Activated CD4-positive, alpha-beta T cell treated with anti-CD3 and anti-CD28 coated beads, Interleukin-2, amount 50 U/mL, for 1 hour (primary cell): ENCODE measurements at regions not wholly inside any gene's neighbourhood (a gene's known extent, or its start where the extent isn't known, plus 50 kb on each side); places are given as distances from the start of the nearest gene placed in this dataset.
"Not testable (repeated sequence)": the region's sequence is repeated elsewhere in the genome, so short reads cannot be mapped to it uniquely, and the experiment has no call there.

Experiments
- DNase-seq: peaks from one replicate; pipeline ENCODE4 v3.0.0-alpha.2; 2020

DNA sequence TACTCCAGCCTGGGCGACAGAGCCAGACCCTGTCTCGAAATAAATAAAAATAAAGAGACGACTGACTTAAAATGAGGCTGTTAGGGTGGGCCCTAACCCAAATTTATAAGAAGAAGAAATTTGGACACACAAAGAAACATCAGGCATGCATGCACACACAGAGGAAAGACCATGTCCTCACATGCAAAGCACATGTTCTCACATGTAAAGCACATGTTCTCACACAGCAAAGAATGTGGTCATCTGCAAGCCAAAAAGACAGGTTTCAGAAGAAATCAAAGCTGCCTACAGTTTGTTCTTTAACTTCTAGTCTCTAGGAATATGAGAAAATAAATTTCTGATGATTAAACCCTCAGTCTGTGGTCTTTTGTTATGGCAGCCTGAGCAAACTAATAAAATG is 132.3 kb upstream of the CRIM1 start:
- no peak for DNase-seq

DNA sequence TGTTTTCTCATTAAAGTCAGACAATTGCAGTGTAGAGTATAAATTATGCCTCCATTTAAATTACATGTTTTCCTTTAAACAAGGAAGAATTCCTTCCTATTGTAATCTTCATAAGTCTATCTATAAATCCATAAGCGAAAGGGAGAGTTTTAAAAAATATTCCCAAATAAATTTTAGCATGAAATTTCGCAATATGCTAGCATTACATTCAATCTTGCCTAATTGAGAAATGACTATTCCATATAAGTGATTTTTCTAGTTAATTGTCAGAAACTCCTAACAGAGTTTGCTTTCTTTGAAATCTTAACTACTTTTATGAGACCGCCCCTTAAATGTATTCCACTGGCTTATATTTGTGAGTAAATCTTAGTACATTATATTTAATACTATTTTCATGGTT is 133.1 kb upstream of the CRIM1 start:
- DNase-seq, result no peak

DNA sequence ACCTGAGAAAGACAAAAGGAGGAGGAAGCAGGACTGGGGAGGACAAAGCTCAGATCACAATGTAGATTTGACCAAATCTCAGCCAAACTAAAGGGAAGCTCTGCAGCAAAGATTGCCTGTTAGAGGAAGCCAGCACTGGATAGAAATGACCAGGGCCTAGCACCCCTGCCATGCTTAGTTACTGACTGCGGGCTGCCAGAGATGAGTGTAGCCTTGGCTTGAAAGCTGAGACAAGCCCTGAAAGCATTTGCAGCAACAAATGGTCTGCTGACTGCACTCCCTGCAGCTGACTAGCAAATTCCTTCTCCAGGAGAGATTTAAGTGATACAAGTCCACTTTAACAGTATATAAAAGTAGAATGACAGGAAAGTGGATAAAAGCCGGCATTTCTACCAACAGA is 140.9 kb upstream of the CRIM1 start:
- no peak for DNase-seq

DNA sequence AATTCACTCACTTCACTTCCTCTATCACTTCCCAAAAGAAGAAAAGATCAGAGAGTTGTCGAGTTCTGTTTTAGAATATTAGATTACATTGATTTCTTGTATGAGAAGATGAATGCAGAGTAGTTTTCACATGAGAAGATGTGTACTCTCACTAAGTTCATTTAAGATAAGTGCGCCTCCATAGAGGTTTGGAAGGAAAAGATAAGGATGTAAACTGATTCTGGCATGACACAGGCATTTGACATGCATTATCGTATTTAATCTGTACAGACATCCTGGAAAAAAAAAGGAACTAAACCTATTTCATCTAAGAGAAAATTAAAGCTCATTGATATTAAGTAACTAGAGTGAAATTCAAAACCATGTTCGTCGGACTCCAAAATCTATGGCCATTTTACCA is 152.2 kb upstream of the CRIM1 start:
- no peak for DNase-seq

DNA sequence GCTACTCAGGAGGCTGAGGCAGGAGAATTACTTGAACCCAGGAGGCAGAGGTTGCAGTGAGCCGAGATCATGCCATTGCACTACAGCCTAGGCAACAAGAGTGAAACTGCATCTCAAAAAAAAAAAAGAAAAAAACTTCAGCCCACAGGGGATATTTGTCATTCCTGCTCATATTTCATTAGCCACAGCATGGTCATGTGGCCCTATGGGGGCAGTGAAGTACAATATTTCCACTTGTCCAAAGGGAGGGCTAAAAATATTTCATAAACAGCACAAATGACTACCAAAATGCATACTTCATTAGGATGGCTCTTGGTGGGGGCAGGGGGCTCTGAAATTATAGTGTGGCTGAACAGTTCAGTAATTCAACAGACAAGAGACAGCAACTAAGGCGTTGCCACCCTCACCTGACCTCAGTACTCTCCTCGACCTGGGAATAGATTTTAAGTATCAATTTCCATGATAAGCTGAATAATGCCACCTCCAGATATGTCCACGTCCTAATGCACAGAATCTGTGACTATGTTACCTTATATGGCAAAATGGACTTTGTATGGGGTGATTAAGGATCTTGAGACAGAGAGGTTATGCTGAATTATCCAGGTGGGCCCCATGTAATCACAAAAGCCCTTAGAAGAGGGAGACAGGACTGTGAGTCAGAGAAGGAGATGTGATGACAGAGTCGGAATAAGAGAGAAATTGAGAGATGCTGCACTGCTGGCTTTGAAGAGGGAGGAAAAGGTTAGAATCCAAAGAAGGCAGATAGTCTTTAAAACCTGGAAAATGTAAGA is 158.2 kb upstream of the CRIM1 start:
- DNase-seq, result no peak

DNA sequence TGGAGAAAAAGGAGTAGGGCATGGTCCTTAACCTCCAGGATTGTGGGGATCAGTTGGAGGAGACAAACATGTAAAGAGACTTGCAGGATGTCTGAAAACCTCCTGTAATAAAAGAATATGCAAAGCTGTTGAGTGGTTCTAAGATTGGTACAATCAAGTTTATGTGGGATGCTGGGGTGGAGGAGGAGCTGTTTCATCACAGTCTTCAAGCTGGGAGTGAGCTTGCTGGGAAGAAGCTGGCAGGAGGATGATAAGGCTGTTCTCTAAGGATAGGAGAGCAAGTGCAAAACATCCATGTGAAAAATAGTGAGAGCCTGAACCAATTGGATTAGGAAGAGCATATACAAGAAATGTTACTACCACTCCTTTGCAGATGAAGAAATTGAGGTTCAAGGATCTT is 161.9 kb upstream of the CRIM1 start:
- DNase-seq, result no peak

DNA sequence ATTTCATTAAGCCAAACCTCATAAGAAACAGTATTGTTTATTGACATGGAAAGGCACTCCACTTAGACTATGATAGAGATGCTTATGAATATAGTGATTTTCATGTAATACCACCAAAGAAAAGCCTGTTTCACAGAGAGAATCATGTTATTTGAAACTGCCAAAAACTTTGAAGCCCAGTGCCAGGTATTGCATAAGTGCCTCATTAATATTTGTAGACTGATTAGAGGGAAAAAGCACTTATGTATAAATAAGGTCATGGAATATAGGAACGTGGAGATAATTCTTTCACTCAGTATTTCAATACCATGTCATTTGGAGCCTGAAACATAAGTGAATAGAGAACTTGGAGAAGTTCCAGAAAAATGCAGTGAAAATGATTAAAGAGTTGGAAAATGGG is 162.6 kb upstream of the CRIM1 start:
- DNase-seq, result no peak

DNA sequence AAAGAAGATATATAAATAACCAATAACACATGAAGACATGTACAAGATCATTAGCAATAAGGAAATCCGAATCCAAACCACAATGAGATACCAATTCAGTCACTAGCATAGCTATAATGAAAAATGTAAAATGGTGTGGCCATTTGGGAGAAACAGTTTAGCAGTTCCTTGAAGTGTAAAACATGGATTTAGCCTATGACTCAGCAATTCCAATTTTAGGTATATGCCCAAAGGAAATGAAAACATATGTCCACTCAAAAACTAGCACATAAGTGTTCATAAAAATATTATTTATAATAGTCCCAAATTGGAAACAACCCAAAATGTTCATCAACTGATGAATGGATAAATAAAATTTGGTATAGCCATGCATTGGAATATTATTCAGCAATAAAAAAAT is 165.5 kb upstream of the CRIM1 start:
- DNase-seq, result no peak

DNA sequence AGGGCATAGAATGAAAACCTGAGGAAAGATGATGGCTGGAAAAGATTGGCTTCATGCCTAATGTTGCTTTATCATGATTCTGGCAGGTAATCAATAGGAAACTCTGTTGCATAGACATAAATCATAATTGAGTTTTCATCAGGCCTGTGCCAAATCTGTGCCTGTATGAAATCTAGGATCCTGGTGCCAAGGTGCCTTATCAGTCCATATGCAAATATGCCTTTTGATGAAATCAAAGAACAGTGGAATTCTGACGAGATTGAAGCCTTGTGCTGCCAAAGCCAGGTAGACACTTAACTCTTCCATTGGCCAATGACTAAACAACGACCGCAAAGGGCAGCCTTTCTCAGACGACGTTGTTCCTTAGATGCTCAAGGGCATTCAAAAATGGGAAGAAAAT is 170.0 kb upstream of the CRIM1 start:
- DNase-seq, result no peak

DNA sequence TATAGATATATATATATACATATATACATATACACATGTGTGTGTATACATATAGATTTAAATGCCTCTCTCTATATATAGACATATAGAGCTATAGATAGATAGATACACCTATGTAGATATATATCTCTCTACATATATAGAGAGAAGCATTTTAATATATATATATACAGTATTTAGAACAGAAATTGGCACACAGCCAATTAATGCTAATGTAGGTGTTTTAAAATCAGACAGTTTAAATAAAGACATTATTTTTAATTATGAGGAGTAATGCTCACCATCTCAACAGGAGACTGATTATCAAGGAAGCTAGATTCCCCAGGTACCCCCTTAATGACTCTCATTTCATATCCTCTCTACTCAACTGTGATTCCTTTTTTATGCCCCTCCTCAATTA is 170.7 kb upstream of the CRIM1 start:
- no peak for DNase-seq

DNA sequence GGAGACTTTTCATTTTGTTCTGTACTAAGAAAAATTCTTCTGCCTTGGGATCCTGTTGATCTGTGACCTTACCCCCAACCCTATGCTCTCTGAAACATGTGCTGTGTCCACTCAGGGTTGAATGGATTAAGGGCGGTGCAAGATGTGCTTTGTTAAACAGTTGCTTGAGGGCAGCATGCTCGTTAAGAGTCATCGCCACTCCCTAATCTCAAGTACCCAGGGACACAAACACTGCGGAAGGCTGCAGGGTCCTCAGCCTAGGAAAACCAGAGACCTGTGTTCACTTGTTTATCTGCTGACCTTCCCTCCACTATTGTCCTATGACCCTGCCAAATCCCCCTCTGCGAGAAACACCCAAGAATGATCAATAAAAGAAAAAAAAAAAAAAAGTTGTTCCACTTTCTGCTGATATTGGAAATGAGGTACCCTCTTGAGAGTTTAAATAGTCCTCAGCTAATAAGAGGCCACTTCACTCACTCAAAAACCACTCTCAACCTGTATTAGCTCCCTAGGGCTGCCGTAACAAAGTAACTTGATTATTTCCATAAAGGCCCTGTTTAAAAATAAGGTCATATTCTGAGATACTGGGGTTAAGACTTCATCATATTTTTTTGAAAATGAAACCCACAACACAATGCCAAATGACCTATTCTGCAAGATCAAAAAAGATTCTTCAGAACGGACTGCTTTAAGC is 174.6 kb upstream of the CRIM1 start:
- not testable (repeated sequence) for DNase-seq

DNA sequence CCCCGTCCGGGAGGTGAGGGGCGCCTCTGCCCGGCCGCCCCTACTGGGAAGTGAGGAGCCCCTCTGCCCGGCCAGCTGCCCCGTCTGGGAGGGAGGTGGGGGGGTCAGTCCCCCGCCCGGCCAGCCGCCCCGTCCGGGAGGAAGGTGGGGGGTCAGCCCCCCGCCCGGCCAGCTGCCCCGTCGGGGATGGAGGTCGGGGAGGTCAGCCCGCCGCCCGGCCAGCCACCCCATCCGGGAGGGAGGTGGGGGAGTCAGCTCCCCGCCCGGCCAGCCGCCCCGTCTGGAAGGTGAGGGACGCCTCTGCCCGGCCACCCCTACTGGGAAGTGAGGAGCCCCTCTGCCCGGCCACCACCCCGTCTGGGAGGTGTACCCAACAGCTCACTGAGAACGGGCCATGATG is 175.3 kb upstream of the CRIM1 start:
- DNase-seq, result not testable (repeated sequence)

DNA sequence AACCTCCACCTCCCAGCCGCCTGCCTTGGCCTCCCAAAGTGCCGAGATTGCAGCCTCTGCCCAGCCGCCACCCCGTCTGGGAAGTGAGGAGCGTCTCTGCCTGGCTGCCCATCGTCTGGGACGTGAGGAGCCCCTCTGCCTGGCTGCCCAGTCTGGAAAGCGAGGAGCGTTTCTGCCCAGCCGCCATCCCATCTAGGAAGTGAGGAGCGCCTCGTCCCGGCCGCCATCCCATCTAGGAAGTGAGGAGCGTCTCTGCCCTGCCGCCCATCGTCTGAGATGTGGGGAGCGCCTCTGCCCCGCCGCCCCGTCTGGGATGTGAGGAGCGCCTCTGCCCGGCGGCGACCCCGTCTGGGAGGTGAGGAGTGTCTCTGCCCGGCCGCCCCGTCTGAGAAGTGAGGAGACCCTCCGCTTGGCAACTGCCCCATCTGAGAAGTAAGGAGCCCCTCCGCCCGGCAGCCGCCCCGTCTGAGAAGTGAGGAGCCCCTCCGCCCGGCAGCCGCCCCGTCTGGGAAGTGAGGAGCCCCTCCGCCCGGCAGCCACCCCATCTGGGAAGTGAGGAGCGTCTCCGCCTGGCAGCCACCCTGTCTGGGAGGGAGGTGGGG is 175.8 kb upstream of the CRIM1 start:
- not testable (repeated sequence) for DNase-seq

DNA sequence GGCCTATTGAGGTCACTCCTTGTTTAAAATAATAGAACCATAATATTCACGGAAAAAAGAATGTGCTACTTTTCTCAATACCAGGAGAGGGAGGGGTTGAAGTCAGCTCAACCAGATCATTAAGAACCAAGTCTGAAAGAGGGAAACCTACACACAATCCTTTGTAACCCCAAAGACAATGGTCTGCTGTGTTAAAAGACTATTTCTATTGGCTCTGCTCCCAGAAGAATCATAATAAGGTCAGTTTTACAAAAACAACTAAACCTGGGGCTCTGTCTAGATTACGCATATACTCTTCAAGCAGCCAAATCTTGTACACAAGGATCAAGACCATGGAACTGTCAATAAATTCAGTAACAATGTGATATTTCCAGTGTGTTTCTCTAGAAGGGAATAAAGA is 177.2 kb upstream of the CRIM1 start:
- no peak for DNase-seq

DNA sequence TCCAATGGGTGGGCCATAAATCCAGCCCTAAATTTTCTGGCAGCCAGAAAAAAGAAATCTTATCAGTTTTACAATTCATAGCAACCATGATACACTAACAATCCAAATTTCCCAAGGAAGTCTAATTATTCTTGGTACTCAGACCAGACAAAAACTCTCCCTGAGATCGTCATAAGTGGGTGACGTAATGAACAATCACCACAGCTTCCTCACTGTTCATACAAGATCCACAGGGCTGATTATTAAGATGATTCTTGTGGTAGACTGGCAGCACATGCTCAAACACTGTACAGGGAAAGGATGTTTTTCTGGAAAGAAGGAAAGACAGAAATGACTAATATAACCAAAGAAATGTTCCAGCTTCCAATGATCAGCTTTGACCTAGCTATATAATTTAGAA is 178.3 kb upstream of the CRIM1 start:
- no peak for DNase-seq

DNA sequence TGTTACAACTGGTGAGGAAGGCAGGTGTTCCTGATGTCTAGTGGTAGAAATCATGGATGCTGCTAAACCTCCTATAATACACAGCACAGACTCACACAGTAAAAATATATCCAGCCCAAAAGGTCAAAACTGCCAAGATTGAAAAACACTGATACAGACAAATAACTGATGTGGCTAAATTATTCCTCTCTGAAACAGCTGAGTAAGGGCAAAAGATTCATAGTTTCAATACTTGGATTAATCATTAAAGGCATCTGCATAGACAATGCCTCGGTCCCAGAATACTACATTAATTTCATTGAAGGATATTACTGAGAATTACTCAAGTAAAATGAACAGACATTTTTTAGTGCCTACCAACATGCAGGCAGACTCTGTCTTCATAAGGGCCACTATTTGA is 180.7 kb upstream of the CRIM1 start:
- DNase-seq, result no peak

DNA sequence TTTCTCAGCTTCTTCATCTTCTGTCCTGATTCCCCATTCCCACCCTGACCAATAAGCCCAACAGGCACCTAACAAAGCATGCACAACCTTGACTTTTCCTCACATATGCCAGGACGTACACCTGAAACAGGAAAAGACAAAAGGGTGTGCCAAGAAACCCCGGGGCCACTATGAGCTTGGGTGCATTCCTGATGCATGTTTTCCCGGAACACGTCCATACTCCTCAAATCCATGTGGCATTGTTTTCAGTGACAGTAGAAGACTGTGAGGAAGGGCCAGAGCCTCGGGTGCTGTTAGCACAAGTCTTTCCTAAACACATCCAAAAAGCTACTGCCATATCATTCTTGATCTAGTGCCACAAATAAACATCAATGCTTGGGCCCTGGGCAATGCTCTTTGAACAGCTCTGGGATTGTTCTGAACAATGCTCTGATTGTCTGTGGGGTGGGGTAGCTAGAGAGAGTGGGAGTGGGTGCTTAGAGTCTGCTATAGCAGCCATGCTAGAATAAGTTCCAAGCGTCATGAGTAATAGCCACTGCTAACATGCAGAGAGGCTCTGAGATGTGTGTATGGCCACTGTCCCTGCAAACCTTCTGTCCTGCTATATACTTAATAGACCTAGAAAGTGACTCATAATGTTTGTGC is 181.7 kb upstream of the CRIM1 start:
- no peak for DNase-seq

DNA sequence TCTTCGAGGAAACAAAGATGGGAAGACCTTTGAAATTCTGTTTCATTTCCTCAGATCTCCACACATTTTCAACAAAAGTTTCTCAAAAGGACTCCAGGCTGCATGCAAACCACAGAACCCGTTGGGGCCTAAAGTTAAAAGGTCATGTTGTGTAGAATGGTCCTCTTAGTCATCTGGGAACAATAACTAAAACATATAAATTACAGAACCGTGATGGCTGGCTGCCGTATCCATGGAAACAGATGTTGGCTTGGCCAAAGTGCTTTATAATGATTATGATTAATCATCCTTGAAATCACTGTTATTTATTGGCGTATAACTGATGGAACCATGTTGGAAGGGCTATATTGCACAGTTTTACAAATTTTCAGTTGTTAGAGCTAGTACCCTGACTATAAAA is 182.8 kb upstream of the CRIM1 start:
- no peak for DNase-seq

DNA sequence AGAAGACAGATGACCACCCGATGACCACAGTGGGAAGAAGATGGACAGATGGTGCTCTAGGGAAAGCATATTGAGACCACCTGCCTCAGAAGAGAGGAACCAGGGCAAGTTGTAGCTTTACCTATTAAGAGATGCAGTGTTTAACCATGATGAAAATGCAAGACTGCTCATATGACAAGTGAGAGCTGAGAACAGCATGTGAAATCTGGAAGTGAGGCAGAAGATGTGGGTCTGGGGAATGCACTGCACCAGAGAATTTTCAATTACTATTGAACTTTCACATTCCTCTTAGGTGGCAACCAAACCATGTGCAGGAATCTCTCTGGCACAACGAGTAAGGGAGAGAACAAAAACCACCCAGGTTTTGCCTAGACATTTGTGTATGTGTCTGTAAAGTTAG is 184.8 kb upstream of the CRIM1 start:
- no peak for DNase-seq

DNA sequence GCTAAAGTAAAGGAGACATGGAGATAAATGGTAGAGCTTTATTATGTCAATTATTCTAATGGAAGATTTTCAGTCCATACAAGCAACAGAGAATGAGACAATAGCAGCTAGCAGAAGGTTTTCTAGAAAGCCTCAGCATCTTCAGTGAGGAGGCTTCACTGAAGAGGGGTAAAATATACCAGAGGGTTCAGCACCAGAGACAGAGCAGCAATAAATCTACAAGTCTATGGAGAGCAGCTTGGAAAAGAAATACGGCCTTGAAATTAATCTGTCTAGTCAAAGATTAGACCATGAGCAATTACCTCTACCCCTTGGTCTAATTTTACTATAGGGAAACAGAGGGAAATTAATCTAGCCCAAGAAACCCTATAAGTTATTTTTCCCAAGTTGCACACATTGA is 185.7 kb upstream of the CRIM1 start:
- DNase-seq, result no peak

DNA sequence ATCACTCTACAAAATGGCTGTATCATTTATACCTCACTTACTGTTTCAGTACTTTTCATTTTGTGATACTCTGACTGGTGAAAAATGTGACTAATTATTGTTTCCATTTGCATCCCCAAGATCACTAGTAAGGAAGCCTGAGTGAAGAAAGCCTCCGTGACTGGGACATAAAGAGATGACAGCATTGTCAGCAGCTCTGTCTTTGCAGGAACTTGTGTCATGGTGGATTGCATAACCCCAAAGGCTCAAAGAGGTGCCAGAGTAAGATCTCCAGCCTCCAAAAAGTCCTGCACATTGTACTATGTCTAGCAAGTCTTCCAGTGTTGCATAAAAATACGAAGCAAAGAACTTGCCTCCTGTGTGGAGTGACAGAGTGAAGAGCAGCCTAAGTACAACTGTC is 187.5 kb upstream of the CRIM1 start:
- no peak for DNase-seq

DNA sequence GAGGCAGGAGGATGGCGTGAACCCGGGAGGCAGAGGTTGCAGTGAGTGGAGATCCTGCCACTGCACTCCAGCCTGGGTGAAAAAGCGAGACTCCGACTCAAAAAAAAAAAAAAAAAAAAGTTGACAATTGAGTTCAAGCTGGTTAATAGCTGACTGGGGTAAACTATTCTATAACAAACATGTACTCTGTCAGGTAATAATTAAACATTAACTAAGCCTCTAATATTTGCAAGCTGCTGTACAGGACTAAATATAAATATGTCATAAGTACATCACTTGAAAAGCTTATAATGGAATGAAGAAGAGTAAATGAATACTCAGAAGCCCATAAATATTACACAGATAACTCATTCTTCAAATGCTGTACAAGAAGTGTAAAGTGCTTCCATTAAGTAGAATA is 190.4 kb upstream of the CRIM1 start:
- no peak for DNase-seq

DNA sequence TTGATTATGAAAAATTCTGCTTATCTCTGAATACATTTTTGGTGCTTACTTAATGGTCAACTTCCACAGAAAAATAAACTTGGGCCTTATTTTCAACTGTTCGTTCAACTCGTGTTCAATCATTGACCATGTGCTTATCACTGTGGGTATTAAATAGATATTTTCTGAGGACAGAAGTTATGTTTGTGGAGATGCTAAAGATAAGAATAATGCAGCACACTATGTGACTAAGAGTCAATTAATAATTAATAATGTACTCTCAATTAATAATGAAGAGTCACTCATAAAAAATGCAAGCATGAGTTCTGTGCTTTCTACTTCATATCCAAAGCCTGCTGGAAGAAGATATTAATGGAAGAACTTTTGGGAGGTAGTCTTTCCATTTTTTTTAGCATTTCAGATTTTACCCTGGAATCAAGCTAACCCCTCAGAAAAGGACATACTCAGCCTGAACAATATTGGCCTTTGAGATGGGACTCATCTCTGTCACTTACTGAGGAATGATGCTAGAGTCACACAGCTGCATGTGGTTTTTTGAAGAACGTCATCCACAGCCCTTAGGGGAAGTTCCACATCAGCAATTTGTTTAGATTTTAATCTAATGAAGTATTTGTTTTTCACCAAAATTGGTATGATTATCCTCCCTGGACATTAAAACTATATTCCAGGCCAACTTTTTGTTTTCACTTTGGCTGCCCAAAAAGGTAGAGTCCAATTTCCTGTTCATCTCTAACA is 191.9 kb upstream of the CRIM1 start:
- DNase-seq, result no peak
